GM19468 (cell line): ENCODE measurements at regions not wholly inside any gene's neighbourhood (a gene's known extent, or its start where the extent isn't known, plus 50 kb on each side); places are given as distances from the start of the nearest gene placed in this dataset.
"Not testable (repeated sequence)": the region's sequence is repeated elsewhere in the genome, so short reads cannot be mapped to it uniquely, and the experiment has no call there.

Experiments used
- ATAC-seq: cut with Tn5 transposase; IDR thresholded peaks from one replicate; pipeline ENCODE4 v1.9.1; 2021; ENCODE audit warnings: mild to moderate bottlenecking, moderate library complexity, moderate number of reproducible peaks; ENCODE audit not compliant: unreplicated experiment; ENCODE audit errors: extremely low read depth

GRCh38 chr6:51203504-51203903 is 384.8 kb downstream of the TFAP2B start:
- ATAC-seq, result no peak

- not testable (repeated sequence) for ATAC-seq
Measured at GRCh38 chr6:51206686-51207085, 388.0 kb downstream of the TFAP2B start.

GRCh38 chr6:51209651-51210050 is 391.0 kb downstream of the TFAP2B start:
- ATAC-seq, result no peak

GRCh38 chr6:51213811-51214210 is 395.1 kb downstream of the TFAP2B start:
- ATAC-seq, result no peak

- ATAC-seq, result no peak
Measured at GRCh38 chr6:51214442-51214841, 395.8 kb downstream of the TFAP2B start.

GRCh38 chr6:51218181-51218580 is 399.5 kb downstream of the TFAP2B start:
- ATAC-seq, result no peak

- ATAC-seq, result not testable (repeated sequence)
Measured at GRCh38 chr6:51224580-51225240, 406.0 kb downstream of the TFAP2B start.

- ATAC-seq, result no peak
Measured at GRCh38 chr6:51241376-51241775, 422.7 kb downstream of the TFAP2B start.

GRCh38 chr6:51249798-51250197 is 431.1 kb downstream of the TFAP2B start:
- ATAC-seq, result no peak

GRCh38 chr6:51250317-51250716 is 431.6 kb downstream of the TFAP2B start:
- no peak for ATAC-seq

- no peak for ATAC-seq
Measured at GRCh38 chr6:51257938-51258337, 439.3 kb downstream of the TFAP2B start.

GRCh38 chr6:51260003-51260402 is 441.3 kb downstream of the TFAP2B start:
- no peak for ATAC-seq

- no peak for ATAC-seq
Measured at GRCh38 chr6:51261691-51262090, 443.0 kb downstream of the TFAP2B start.

GRCh38 chr6:51265426-51265825 is 446.8 kb downstream of the TFAP2B start:
- ATAC-seq, result no peak

GRCh38 chr6:51266604-51267003 is 447.9 kb downstream of the TFAP2B start:
- no peak for ATAC-seq

- ATAC-seq, result no peak
Measured at GRCh38 chr6:51268666-51269065, 450.0 kb downstream of the TFAP2B start.

- ATAC-seq, result no peak
Measured at GRCh38 chr6:51269876-51270275, 451.2 kb downstream of the TFAP2B start.

- no peak for ATAC-seq
Measured at GRCh38 chr6:51271615-51272014, 452.9 kb downstream of the TFAP2B start.

GRCh38 chr6:51273228-51273961 is 454.7 kb downstream of the TFAP2B start:
- no peak for ATAC-seq

- ATAC-seq, result no peak
Measured at GRCh38 chr6:51277474-51277873, 458.8 kb downstream of the TFAP2B start.

GRCh38 chr6:51282026-51282425 is 463.4 kb downstream of the TFAP2B start:
- no peak for ATAC-seq
